Upper lobe of left lung (tissue), 6 donors: ENCODE measurements at regions not wholly inside any gene's neighbourhood (a gene's known extent, or its start where the extent isn't known, plus 50 kb on each side); places are given as distances from the start of the nearest gene placed in this dataset.

Experiments used
- ATAC-seq, 2 donors: fragments of 200-7000 bp; cut with Tn5 transposase; one replicate each; pipeline ENCODE4 v1.9.1; 2022; ENCODE audit warnings: mild to moderate bottlenecking in 2 of 2, moderate library complexity in 2 of 2; ENCODE audit not compliant: low FRiP score in 2 of 2
- DNase-seq, 2 donors: peaks; one replicate each; pipeline ENCODE4 v3.0.0-alpha.2; 2019 to 2020
- H3K27ac ChIP-seq, 4 donors: fragments of 200-600 bp; sonication (generic); one replicate each; pipeline ENCODE4 v1.5.1; 2016 to 2019
- H3K27me3 ChIP-seq, 4 donors: fragments of 200-600 bp; sonication (generic); one replicate each; pipeline ENCODE4 v1.5.1; 2017 to 2019
- H3K36me3 ChIP-seq, 4 donors: fragments of 200-600 bp; sonication (generic); one replicate each; pipeline ENCODE4 v1.5.1; 2016 to 2019
- H3K4me1 ChIP-seq, 4 donors: fragments of 200-600 bp; sonication (generic); one replicate each; pipeline ENCODE4 v1.5.1; 2018 to 2019
- H3K4me3 ChIP-seq, 4 donors: fragments of 200-600 bp; sonication (generic); one replicate each; pipeline ENCODE4 v1.5.1; 2017 to 2019; ENCODE audit warnings: mild to moderate bottlenecking in 2 of 4, moderate library complexity in 1 of 4
- H3K9me3 ChIP-seq, 4 donors: fragments of 200-600 bp; sonication (generic); one replicate each; pipeline ENCODE4 v1.5.1; 2018 to 2019
- CTCF ChIP-seq, 6 experiments: fragments of 450-650 bp in 4 of 6; fragments of 200-600 bp in 2 of 6; sonication (generic) in 2 of 6; IDR thresholded peaks; one replicate each; pipeline ENCODE4 v1.5.1; 2016 to 2019; ENCODE audit warnings: antibody characterized with exemption in 6 of 6
- EP300 ChIP-seq, 4 donors: sonication (generic); formaldehyde crosslinking; IDR thresholded peaks; one replicate each; pipeline ENCODE4 v1.5.1; 2017; ENCODE audit warnings: antibody characterized with exemption in 4 of 4, control low read depth in 2 of 4
- POLR2A ChIP-seq, 4 donors: fragments of 450-650 bp; IDR thresholded peaks; one replicate each; pipeline ENCODE4 v1.5.1; 2016 to 2017; ENCODE audit warnings: antibody characterized with exemption in 4 of 4, mild to moderate bottlenecking in 2 of 4
- POLR2AphosphoS5 ChIP-seq, 2 donors: sonication (generic); formaldehyde crosslinking; IDR thresholded peaks; one replicate each; pipeline ENCODE4 v1.5.1; 2017; ENCODE audit warnings: antibody characterized with exemption in 2 of 2
- WGBS, 2 donors: methylation state at CpG; one replicate each; pipeline ENCODE4 v1.1.5; 2017 to 2018; 5-methylcytosine and 5-hydroxymethylcytosine counted together
- donor health status: DM: no; HTN: no; CAD: no; lungs with moderate emphysema.
- donor health status: DM: no; HTN: yes; CAD: no; lungs with severe emphysema.

DNA sequence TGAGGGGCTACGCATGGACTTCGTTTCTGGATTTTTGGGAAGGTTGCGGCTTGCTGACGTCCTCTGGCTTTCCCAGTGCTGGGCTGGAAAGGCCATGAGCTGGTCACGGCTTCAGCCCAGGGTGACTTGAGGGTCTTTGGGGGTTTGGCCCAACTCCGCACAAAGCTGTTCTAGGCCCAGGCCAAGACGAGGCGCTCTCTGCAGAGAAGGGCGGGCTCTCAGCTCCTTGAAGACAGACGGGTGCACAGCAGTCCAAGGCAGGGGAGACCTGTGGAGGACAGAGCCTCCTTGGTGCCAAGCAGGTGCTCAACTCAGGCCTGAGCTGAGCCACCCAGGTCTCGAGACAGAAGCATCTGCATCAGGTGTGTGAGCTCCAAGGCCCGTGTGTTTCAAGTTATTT lies 1003.7 kb downstream of the BRD1 start:
- 85 to 91% methylated on average over 9 to 12 of the region's 12 CpGs for WGBS, 2 donors
- Histone ChIP-seq H3K4me1 (no peaks in the 10 kb centered on the region), H3K4me3 (no peak overlapping the region), H3K9me3 (no peaks in the 10 kb centered on the region), H3K27ac (no peak overlapping the region), H3K27me3 (no peaks in the 10 kb centered on the region), H3K36me3 (no peaks in the 10 kb centered on the region)
- DNase-seq (no peak), ATAC-seq (no peak)
- TF ChIP-seq EP300 (IDR thresholded peaks at IDR 0.05) (no peak), CTCF (IDR thresholded peaks at IDR 0.05) (no peak), POLR2A (IDR thresholded peaks at IDR 0.05) (no peak), POLR2AphosphoS5 (IDR thresholded peaks at IDR 0.05) (no peak)

- Histone ChIP-seq H3K27ac (no peak overlapping the region), H3K27me3 (no peaks in the 10 kb centered on the region), H3K9me3 (no peaks in the 10 kb centered on the region), H3K4me3 (no peak overlapping the region), H3K4me1 (no peaks in the 10 kb centered on the region), H3K36me3 (no peaks in the 10 kb centered on the region)
- DNase-seq = no peak
- WGBS, 2 donors = 87 to 93% methylated on average over 19 of the region's 19 CpGs
- ATAC-seq = no peak
- TF ChIP-seq CTCF (IDR thresholded peaks at IDR 0.05) (no peak), POLR2AphosphoS5 (IDR thresholded peaks at IDR 0.05) (no peak), POLR2A (IDR thresholded peaks at IDR 0.05) (no peak), EP300 (IDR thresholded peaks at IDR 0.05) (no peak)
Observed at GRCh38 chr22:48822278-48823233, 1005.1 kb downstream of the BRD1 start.

DNA sequence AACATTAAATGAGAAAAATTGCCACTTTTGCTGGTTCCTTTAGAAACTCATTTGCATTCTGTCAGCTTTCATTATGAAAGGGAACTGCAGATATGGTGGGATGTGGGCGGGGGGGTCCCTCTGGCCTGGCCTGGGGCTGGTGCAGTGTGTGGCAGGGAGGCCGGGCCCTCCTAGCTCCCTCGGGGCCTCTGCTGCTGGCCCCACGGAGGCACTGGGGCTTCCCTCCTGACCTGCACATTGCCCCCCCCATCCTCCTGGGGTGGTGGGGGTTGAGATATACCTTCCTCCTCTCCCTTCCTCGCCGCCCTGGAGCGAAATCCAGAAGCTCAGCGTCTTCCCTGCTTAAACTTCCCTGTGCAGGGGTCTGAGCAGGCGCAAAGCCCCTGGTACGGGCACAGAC lies 1005.9 kb downstream of the BRD1 start:
- Histone ChIP-seq H3K9me3 (no peaks in the 10 kb centered on the region), H3K4me3 (no peak overlapping the region), H3K4me1 (no peaks in the 10 kb centered on the region), H3K36me3 (no peaks in the 10 kb centered on the region), H3K27ac (no peak overlapping the region), H3K27me3 (no peaks in the 10 kb centered on the region)
- no peak for TF ChIP-seq POLR2AphosphoS5 (IDR thresholded peaks at IDR 0.05)
- no peak for TF ChIP-seq EP300 (IDR thresholded peaks at IDR 0.05)
- no peak for TF ChIP-seq POLR2A (IDR thresholded peaks at IDR 0.05)
- TF ChIP-seq CTCF (IDR thresholded peaks at IDR 0.05) = no peak
- no peak for ATAC-seq
- WGBS, 2 donors = 91 to 93% methylated on average over 7 to 10 of the region's 10 CpGs
- no peak for DNase-seq

- H3K27ac ChIP-seq = no peak overlapping the region
- no peaks in the 10 kb centered on the region for H3K27me3 ChIP-seq
- H3K4me3 ChIP-seq = no peak overlapping the region
- DNase-seq = no peak
- no peaks in the 10 kb centered on the region for H3K36me3 ChIP-seq
- no peaks in the 10 kb centered on the region for H3K4me1 ChIP-seq
- WGBS, 2 donors = 79 to 80% methylated on average over 4 to 9 of the region's 10 CpGs
- no peak for ATAC-seq
- no peaks in the 10 kb centered on the region for H3K9me3 ChIP-seq
- TF ChIP-seq EP300 (IDR thresholded peaks at IDR 0.05) (no peak), POLR2A (IDR thresholded peaks at IDR 0.05) (no peak), CTCF (IDR thresholded peaks at IDR 0.05) (no peak), POLR2AphosphoS5 (IDR thresholded peaks at IDR 0.05) (no peak)
Observed at GRCh38 chr22:48821346-48821690, 1006.4 kb downstream of the BRD1 start.
